ENCODE measurements at regions not wholly inside any gene's neighbourhood (a gene's known extent, or its start where the extent isn't known, plus 50 kb on each side); places are given as distances from the start of the nearest gene placed in this dataset.

DNA sequence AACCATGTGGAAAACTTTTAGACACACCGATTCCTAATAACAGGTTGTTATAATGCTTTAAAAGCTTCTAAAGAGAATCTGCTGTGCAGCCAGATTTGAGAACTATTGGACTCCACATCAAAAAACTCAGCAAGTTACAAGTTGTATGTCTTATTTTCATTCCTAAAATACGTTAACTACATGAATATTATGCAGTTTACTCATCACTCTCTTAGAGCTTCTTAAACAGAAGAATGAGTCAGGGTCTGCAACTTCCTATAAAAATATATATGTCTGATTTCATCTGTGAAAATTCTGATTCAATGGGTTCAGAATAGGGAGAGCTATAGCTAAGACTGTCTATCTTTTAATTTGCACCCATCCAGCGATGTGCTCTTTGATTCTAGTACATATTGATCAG, 244.2 kb upstream of the EPHA3 start:
- Histone ChIP-seq H4K20me1 (ENCODE audit: insufficient read depth) (no peaks in the 10 kb centered on the region), H3K36me3 (ENCODE audit: insufficient read depth, low read length) (no peaks in the 10 kb centered on the region), H3K27me3 (ENCODE audit: insufficient read depth, low read depth, low read length) (no peaks in the 10 kb centered on the region), H3K79me2 (replicated peaks; ENCODE audit: insufficient read depth, low read length) (no peaks in the 10 kb centered on the region), H3K9me3 (ENCODE audit: low read length) (no peaks in the 10 kb centered on the region), H3F3A (ENCODE audit: insufficient read depth, low read length, poor library complexity, severe bottlenecking) (no peaks in the 10 kb centered on the region), H3K9ac (ENCODE audit: low read length) (no peak overlapping the region), H3K4me3 (ENCODE audit: low read length) (no peak overlapping the region), H3K9me2 (ENCODE audit: insufficient read depth, low read length) (no peaks in the 10 kb centered on the region), H3K4me2 (ENCODE audit: low read length) (no peak overlapping the region), H3K27ac (ENCODE audit: low read length) (no peak overlapping the region), H2AFZ (ENCODE audit: low read depth, low read length) (no peak overlapping the region)
- no peak for TF ChIP-seq RAD21 (conservative IDR thresholded peaks at IDR 0.05)
- TF ChIP-seq TAF1 (IDR thresholded peaks at IDR 0.05; ENCODE audit: low read depth) = no peak

DNA sequence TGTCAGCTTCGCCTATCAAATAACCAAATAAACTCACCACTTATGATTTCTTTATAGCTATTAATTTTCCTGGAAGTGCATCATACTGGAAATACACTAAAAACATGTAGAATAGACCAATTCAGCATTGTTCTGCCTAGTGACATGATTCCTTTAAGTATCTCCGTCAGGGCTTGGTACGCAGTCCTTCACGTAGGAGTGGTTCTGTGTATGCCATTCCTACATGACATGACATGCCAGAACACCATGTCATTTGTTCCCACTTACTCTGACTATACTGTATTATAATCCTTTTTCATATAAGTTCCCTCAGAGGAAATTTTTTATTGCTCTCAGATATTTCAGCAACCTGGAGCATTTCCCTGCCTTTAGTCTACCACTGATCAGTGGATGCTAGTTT, 230.7 kb upstream of the EPHA3 start:
- no peak overlapping the region for H3K4me3 ChIP-seq (ENCODE audit: low read length)
- no peak for TF ChIP-seq EP300 (conservative IDR thresholded peaks at IDR 0.05; ENCODE audit: poor library complexity, severe bottlenecking)
- TF ChIP-seq RAD21 (conservative IDR thresholded peaks at IDR 0.05) = no peak
- no peak for TF ChIP-seq TAF1 (IDR thresholded peaks at IDR 0.05; ENCODE audit: low read depth)
- TF ChIP-seq EZH2 (IDR thresholded peaks at IDR 0.05; ENCODE audit: borderline replicate concordance, insufficient read depth, low read length, poor library complexity, severe bottlenecking) = no peak
- TF ChIP-seq POLR2AphosphoS5 (IDR thresholded peaks at IDR 0.05) = no peak
- TF ChIP-seq SMC3 (conservative IDR thresholded peaks at IDR 0.05; ENCODE audit: poor library complexity) = no peak
- no peak for TF ChIP-seq MXI1 (conservative IDR thresholded peaks at IDR 0.05; ENCODE audit: poor library complexity, severe bottlenecking)
- TF ChIP-seq, protein P1, sequence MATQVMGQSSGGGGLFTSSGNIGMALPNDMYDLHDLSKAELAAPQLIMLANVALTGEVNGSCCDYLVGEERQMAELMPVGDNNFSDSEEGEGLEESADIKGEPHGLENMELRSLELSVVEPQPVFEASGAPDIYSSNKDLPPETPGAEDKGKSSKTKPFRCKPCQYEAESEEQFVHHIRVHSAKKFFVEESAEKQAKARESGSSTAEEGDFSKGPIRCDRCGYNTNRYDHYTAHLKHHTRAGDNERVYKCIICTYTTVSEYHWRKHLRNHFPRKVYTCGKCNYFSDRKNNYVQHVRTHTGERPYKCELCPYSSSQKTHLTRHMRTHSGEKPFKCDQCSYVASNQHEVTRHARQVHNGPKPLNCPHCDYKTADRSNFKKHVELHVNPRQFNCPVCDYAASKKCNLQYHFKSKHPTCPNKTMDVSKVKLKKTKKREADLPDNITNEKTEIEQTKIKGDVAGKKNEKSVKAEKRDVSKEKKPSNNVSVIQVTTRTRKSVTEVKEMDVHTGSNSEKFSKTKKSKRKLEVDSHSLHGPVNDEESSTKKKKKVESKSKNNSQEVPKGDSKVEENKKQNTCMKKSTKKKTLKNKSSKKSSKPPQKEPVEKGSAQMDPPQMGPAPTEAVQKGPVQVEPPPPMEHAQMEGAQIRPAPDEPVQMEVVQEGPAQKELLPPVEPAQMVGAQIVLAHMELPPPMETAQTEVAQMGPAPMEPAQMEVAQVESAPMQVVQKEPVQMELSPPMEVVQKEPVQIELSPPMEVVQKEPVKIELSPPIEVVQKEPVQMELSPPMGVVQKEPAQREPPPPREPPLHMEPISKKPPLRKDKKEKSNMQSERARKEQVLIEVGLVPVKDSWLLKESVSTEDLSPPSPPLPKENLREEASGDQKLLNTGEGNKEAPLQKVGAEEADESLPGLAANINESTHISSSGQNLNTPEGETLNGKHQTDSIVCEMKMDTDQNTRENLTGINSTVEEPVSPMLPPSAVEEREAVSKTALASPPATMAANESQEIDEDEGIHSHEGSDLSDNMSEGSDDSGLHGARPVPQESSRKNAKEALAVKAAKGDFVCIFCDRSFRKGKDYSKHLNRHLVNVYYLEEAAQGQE (IDR thresholded peaks at IDR 0.05; ENCODE audit: borderline replicate concordance) = no peak
- TF ChIP-seq, protein P2, sequence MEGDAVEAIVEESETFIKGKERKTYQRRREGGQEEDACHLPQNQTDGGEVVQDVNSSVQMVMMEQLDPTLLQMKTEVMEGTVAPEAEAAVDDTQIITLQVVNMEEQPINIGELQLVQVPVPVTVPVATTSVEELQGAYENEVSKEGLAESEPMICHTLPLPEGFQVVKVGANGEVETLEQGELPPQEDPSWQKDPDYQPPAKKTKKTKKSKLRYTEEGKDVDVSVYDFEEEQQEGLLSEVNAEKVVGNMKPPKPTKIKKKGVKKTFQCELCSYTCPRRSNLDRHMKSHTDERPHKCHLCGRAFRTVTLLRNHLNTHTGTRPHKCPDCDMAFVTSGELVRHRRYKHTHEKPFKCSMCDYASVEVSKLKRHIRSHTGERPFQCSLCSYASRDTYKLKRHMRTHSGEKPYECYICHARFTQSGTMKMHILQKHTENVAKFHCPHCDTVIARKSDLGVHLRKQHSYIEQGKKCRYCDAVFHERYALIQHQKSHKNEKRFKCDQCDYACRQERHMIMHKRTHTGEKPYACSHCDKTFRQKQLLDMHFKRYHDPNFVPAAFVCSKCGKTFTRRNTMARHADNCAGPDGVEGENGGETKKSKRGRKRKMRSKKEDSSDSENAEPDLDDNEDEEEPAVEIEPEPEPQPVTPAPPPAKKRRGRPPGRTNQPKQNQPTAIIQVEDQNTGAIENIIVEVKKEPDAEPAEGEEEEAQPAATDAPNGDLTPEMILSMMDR (IDR thresholded peaks at IDR 0.05; ENCODE audit: poor library complexity, severe bottlenecking) = no peak
- no peaks in the 10 kb centered on the region for H3F3A ChIP-seq (ENCODE audit: insufficient read depth, low read length, poor library complexity, severe bottlenecking)
- no peak overlapping the region for H3K9ac ChIP-seq (ENCODE audit: low read length)
- no peaks in the 10 kb centered on the region for H4K20me1 ChIP-seq (ENCODE audit: insufficient read depth)
- H3K4me2 ChIP-seq (ENCODE audit: low read length) = no peak overlapping the region
- no peaks in the 10 kb centered on the region for H3K27me3 ChIP-seq (ENCODE audit: insufficient read depth, low read depth, low read length)
- H3K9me2 ChIP-seq (ENCODE audit: insufficient read depth, low read length) = no peaks in the 10 kb centered on the region
- H2AFZ ChIP-seq (ENCODE audit: low read depth, low read length) = no peak overlapping the region
- no peak overlapping the region for H3K27ac ChIP-seq (ENCODE audit: low read length)
- no peaks in the 10 kb centered on the region for H3K9me3 ChIP-seq (ENCODE audit: low read length)
- no peaks in the 10 kb centered on the region for H3K36me3 ChIP-seq (ENCODE audit: insufficient read depth, low read length)
- no peaks in the 10 kb centered on the region for H3K79me2 ChIP-seq (replicated peaks; ENCODE audit: insufficient read depth, low read length)

DNA sequence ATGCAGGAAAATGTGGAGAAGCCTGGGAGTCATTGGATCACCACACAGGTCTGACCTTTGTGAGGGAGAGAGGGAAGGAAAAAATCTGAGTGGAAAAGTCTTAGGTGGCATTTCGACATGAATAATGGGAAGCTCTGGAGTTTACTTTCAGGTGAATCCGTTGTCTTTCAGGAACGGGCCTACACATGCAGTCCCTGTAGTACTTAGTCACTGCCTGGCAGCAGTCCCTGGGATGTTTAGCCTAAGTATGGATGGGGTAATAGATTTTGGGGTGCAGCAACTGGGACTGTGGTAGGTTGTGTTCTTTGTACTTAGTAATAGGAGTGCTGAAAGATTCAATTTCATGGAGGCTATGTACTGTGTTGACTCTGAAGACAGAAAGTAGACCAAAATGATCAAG, 227.5 kb upstream of the EPHA3 start:
- H4K20me1 ChIP-seq (ENCODE audit: insufficient read depth) = no peaks in the 10 kb centered on the region
- H3K4me2 ChIP-seq (ENCODE audit: low read length) = no peak overlapping the region
- H3K9ac ChIP-seq (ENCODE audit: low read length) = no peak overlapping the region
- no peaks in the 10 kb centered on the region for H3K9me3 ChIP-seq (ENCODE audit: low read length)
- TF ChIP-seq EZH2 (IDR thresholded peaks at IDR 0.05; ENCODE audit: borderline replicate concordance, insufficient read depth, low read length, poor library complexity, severe bottlenecking) (no peak), TAF1 (IDR thresholded peaks at IDR 0.05; ENCODE audit: low read depth) (no peak), EP300 (conservative IDR thresholded peaks at IDR 0.05; ENCODE audit: poor library complexity, severe bottlenecking) (no peak), MXI1 (conservative IDR thresholded peaks at IDR 0.05; ENCODE audit: poor library complexity, severe bottlenecking) (no peak), SMC3 (conservative IDR thresholded peaks at IDR 0.05; ENCODE audit: poor library complexity) (no peak), RAD21 (conservative IDR thresholded peaks at IDR 0.05) (no peak), POLR2AphosphoS5 (IDR thresholded peaks at IDR 0.05) (no peak)
- TF ChIP-seq, protein P2 (IDR thresholded peaks at IDR 0.05; ENCODE audit: poor library complexity, severe bottlenecking) = no peak
- TF ChIP-seq, protein P1 (IDR thresholded peaks at IDR 0.05; ENCODE audit: borderline replicate concordance) = no peak
- no peak overlapping the region for H3K27ac ChIP-seq (ENCODE audit: low read length)
- no peaks in the 10 kb centered on the region for H3K36me3 ChIP-seq (ENCODE audit: insufficient read depth, low read length)
- H3K4me3 ChIP-seq (ENCODE audit: low read length) = no peak overlapping the region
- H3K79me2 ChIP-seq (replicated peaks; ENCODE audit: insufficient read depth, low read length) = no peaks in the 10 kb centered on the region
- no peak overlapping the region for H2AFZ ChIP-seq (ENCODE audit: low read depth, low read length)
- H3F3A ChIP-seq (ENCODE audit: insufficient read depth, low read length, poor library complexity, severe bottlenecking) = no peaks in the 10 kb centered on the region
- no peaks in the 10 kb centered on the region for H3K9me2 ChIP-seq (ENCODE audit: insufficient read depth, low read length)
- H3K27me3 ChIP-seq (ENCODE audit: insufficient read depth, low read depth, low read length) = no peaks in the 10 kb centered on the region

Data from neural cell (in vitro differentiated cells).